ENCODE measurements at regions not wholly inside any gene's neighbourhood (a gene's known extent, or its start where the extent isn't known, plus 50 kb on each side); places are given as distances from the start of the nearest gene placed in this dataset.
A peak's percentile ranks its signal among the peaks of the same experiment; 100 is the strongest.

GRCh38 chr1:234531151-234531635, 52.2 kb upstream of the TARBP1 start:
- peak overlapping the region; percentile 93 to 100 (median 98) for H3K27ac ChIP-seq
- H3K36me3 ChIP-seq, result no peaks in the 10 kb centered on the region
- DNase-seq (peak in 1 of 2 donors; percentile 74), ATAC-seq (no peak)
- peaks cover 82 to 89% of the 10 kb centered on the region in 2 donors for H3K4me1 ChIP-seq
- H3K9me3 ChIP-seq, result no peaks in the 10 kb centered on the region
- intact Hi-C loops (cut with DNase I; ENCODE audit: low total_unique reads), result loop anchor here (1.0 kb wide), 1 partner anchor 69 kb away; no protein-coding TSS in a partner anchor
- in situ Hi-C loops (cut with MboI; ENCODE audit: low sequenced_read_pairs in 4 of 4), result loop anchor here in 2 of 4 donors (10.0 kb wide), 2 partner anchors 64 to 544 kb away; no protein-coding TSS in a partner anchor
- TF ChIP-seq POLR2A (IDR thresholded peaks at IDR 0.05) (peak; percentile 81 to 87), CTCF (IDR thresholded peaks at IDR 0.05 in 4 of 5, conservative IDR thresholded peaks at IDR 0.05 in 1 of 5) (peak in 1 of 5 experiments; percentile 13)
- H3K4me3 ChIP-seq, result peak overlapping the region in 3 of 4 donors; percentile 13 to 39 (median 32)
- no peaks in the 10 kb centered on the region for H3K27me3 ChIP-seq

- intact Hi-C loops (cut with DNase I; ENCODE audit: low total_unique reads) (loop anchor here (1.0 kb wide), 1 partner anchor 70 kb away; no protein-coding TSS in a partner anchor), in situ Hi-C loops (cut with MboI; ENCODE audit: low sequenced_read_pairs in 4 of 4) (loop anchor here in 2 of 4 donors (10.0 kb wide), 2 partner anchors 64 to 544 kb away; no protein-coding TSS in a partner anchor)
- no peaks in the 10 kb centered on the region for H3K9me3 ChIP-seq
- no peak for DNase-seq
- ATAC-seq, result no peak
- no peaks in the 10 kb centered on the region for H3K36me3 ChIP-seq
- no peaks in the 10 kb centered on the region for H3K27me3 ChIP-seq
- peak overlapping the region; percentile 93 to 100 (median 98) for H3K27ac ChIP-seq
- peak overlapping the region in 1 of 4 donors; percentile 32 for H3K4me3 ChIP-seq
- TF ChIP-seq CTCF (IDR thresholded peaks at IDR 0.05 in 4 of 5, conservative IDR thresholded peaks at IDR 0.05 in 1 of 5), result no peak
- no peak for TF ChIP-seq POLR2A (IDR thresholded peaks at IDR 0.05)
- peaks cover 77 to 84% of the 10 kb centered on the region in 2 donors for H3K4me1 ChIP-seq
Observed at GRCh38 chr1:234530672-234531071, 51.7 kb upstream of the TARBP1 start.

- H3K4me3 ChIP-seq, result no peak overlapping the region
- peak overlapping the region; percentile 93 to 100 (median 98) for H3K27ac ChIP-seq
- ATAC-seq (no peak), DNase-seq (no peak)
- H3K27me3 ChIP-seq, result no peaks in the 10 kb centered on the region
- no peaks in the 10 kb centered on the region for H3K36me3 ChIP-seq
- in situ Hi-C loops (cut with MboI; ENCODE audit: low sequenced_read_pairs in 4 of 4) (loop anchor here in 2 of 4 donors (10.0 kb wide), 2 partner anchors 65 to 545 kb away; no protein-coding TSS in a partner anchor), intact Hi-C loops (cut with DNase I; ENCODE audit: low total_unique reads) (no loop called here)
- H3K9me3 ChIP-seq, result no peaks in the 10 kb centered on the region
- peaks cover 71 to 80% of the 10 kb centered on the region in 2 donors for H3K4me1 ChIP-seq
- TF ChIP-seq POLR2A (IDR thresholded peaks at IDR 0.05), result no peak
- no peak for TF ChIP-seq CTCF (IDR thresholded peaks at IDR 0.05 in 4 of 5, conservative IDR thresholded peaks at IDR 0.05 in 1 of 5)
Observed at GRCh38 chr1:234529950-234530237, 50.9 kb upstream of the TARBP1 start.

- Histone ChIP-seq H3K4me3 (no peak overlapping the region), H3K4me1 (peaks cover 69 to 80% of the 10 kb centered on the region in 2 donors), H3K27ac (peak overlapping the region; percentile 93 to 100 (median 98)), H3K9me3 (no peaks in the 10 kb centered on the region), H3K27me3 (no peaks in the 10 kb centered on the region), H3K36me3 (no peaks in the 10 kb centered on the region)
- TF ChIP-seq CTCF (IDR thresholded peaks at IDR 0.05 in 4 of 5, conservative IDR thresholded peaks at IDR 0.05 in 1 of 5) (no peak), POLR2A (IDR thresholded peaks at IDR 0.05) (no peak)
- in situ Hi-C loops (cut with MboI; ENCODE audit: low sequenced_read_pairs in 4 of 4), result no loop called here
- DNase-seq (no peak), ATAC-seq (no peak)
- intact Hi-C loops (cut with DNase I; ENCODE audit: low total_unique reads), result no loop called here
Observed at GRCh38 chr1:234529095-234529949, 50.3 kb upstream of the TARBP1 start.

All from gastrocnemius medialis (tissue), 4 donors.